Pancreas (tissue), 10 donors: ENCODE measurements at regions not wholly inside any gene's neighbourhood (a gene's known extent, or its start where the extent isn't known, plus 50 kb on each side); places are given as distances from the start of the nearest gene placed in this dataset.

ENCODE experiments used
- ATAC-seq, 4 donors: fragments of 200-7000 bp; cut with Tn5 transposase; one replicate each; pipeline versions ENCODE4 v1.8.0 to v1.9.1; 2020; ENCODE audit warnings: mild to moderate bottlenecking in 4 of 4, moderate library complexity in 4 of 4
- DNase-seq, 6 donors: peaks; one replicate each; pipeline ENCODE4 v3.0.0-alpha.2; 2020
- FAIRE-seq: peaks from 2 replicates; lab custom pipeline; 2012; peaks lifted over from hg19 to GRCh38; lab: Jason Lieb, UNC
- H3K27ac ChIP-seq, 4 donors: fragments of 200-600 bp; sonication (generic); 1 replicate in 3 of 4; 2 replicates in 1 of 4; pipeline versions ENCODE4 v1.5.0 to v1.8.0; 2020
- H3K27me3 ChIP-seq, 4 donors: fragments of 200-600 bp; one replicate each; pipeline ENCODE4 v1.8.0; 2021
- H3K36me3 ChIP-seq, 3 donors: fragments of 200-600 bp; sonication (generic) in 1 of 3; one replicate each; pipeline versions ENCODE4 v1.5.0 to v1.8.0; 2020 to 2021
- H3K4me1 ChIP-seq, 3 donors: fragments of 200-600 bp; one replicate each; pipeline ENCODE4 v1.8.0; 2021
- H3K4me3 ChIP-seq, 4 donors: fragments of 200-600 bp; sonication (generic) in 2 of 4; one replicate each; pipeline versions ENCODE4 v1.5.0 to v1.8.0; 2020 to 2021
- H3K9me3 ChIP-seq, 4 donors: fragments of 200-600 bp; one replicate each; pipeline ENCODE4 v1.8.0; 2021
- CTCF ChIP-seq, 4 donors: fragments of 200-600 bp; sonication (generic) in 3 of 4; IDR thresholded peaks; one replicate each; pipeline versions ENCODE4 v1.5.0 to v1.8.0; 2021; ENCODE audit warnings: antibody characterized with exemption in 4 of 4
- WGBS, 2 donors: extraction: QIAGEN DNeasy Blood & Tissue Kit; methylation state at CpG; one replicate each; pipeline ENCODE4 v1.1.7; 2013; 5-methylcytosine and 5-hydroxymethylcytosine counted together
- intact Hi-C, 3 donors: fragments of 100-400 bp; cut with DNase I; formaldehyde crosslinking; loops; one replicate each; pipeline versions ENCODE4 v1.11.1 to v1.14.2; 2022
- donor health status: healthy with polysubstance abuse.
- donor health status: DM: no; HTN: no; CAD: no; lungs with moderate emphysema.
- donor health status: DM: no; HTN: no; CAD: no.
- donor health status: control.
- donor health status: control.
- donor health status: Bipolar disorder and iron deficiency.
- donor health status: DM: yes; HTN: yes; CAD: no.
- donor health status: DM: no; HTN: no; CAD: no.
- donor health status: DM: no; HTN: no; CAD: no.
- donor health status: DM: yes; HTN: yes; CAD: no.

DNA sequence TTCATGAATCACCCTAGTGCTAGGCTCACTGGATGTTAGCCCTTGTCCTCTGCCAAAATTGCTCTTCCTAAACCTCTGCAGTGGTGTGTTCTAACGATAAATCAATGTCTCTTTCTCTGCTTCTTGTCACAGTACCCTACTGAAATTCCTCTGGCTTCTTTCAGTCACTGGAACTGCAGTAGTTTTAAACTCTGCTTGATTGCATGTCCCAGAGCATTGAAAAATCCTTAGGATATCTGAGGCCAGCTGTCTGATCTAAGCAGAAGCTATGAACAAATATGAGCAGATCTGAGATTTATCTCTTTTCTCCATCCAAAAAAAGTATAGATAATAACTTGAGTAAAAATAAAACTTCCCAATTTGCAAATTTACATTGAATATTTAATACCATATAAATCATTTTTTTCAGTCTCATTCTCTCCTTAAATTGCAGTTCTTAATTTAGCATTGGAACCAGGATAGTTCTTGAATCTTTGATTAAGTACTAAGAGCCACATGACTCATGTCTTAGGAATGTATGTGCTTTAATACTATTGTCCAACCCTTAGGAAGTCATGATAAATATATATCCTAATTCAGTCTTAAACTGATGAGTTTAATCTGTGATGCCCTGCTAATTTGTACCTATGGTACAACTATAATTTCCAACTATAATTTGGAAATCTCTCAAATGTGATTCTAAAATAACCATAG is 169.7 kb downstream of the PDHA2 start:
- FAIRE-seq (no peak), DNase-seq (no peak), ATAC-seq (no peak)
- Histone ChIP-seq H3K9me3 (no peaks in the 10 kb centered on the region), H3K27me3 (no peaks in the 10 kb centered on the region), H3K27ac (no peak overlapping the region), H3K4me1 (no peaks in the 10 kb centered on the region), H3K4me3 (no peak overlapping the region), H3K36me3 (no peaks in the 10 kb centered on the region)
- intact Hi-C loops: no loop called here
- no peak for TF ChIP-seq CTCF (IDR thresholded peaks at IDR 0.05)
- WGBS, 2 donors: 50 to 53% methylated on average over 1 of the region's 1 CpG

DNA sequence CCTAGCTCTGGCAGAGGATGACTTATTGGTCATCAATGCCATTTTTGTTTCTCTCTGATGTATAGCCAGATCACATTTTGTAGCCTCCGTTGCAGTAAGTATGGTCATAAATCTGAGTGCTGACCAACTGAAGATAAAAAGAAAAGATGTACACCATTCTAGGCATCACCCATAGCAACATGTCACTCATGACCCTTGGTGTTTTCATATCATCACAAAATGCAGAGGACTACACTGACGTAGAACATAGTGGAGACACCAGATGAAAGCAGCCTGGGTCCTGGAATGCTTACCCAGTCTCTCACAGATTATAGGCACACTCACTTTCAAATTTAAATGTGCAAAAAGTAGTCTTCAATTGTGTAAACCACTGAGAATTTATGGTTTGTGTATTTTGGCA is 172.8 kb downstream of the PDHA2 start:
- no peak for TF ChIP-seq CTCF (IDR thresholded peaks at IDR 0.05)
- H3K27ac ChIP-seq: no peak overlapping the region
- H3K27me3 ChIP-seq: no peaks in the 10 kb centered on the region
- H3K9me3 ChIP-seq: no peaks in the 10 kb centered on the region
- H3K4me3 ChIP-seq: no peak overlapping the region
- H3K36me3 ChIP-seq: no peaks in the 10 kb centered on the region
- intact Hi-C loops: no loop called here
- H3K4me1 ChIP-seq: no peaks in the 10 kb centered on the region
- 72 to 76% methylated on average over 2 of the region's 2 CpGs for WGBS, 2 donors
- FAIRE-seq (no peak), DNase-seq (no peak), ATAC-seq (no peak)

DNA sequence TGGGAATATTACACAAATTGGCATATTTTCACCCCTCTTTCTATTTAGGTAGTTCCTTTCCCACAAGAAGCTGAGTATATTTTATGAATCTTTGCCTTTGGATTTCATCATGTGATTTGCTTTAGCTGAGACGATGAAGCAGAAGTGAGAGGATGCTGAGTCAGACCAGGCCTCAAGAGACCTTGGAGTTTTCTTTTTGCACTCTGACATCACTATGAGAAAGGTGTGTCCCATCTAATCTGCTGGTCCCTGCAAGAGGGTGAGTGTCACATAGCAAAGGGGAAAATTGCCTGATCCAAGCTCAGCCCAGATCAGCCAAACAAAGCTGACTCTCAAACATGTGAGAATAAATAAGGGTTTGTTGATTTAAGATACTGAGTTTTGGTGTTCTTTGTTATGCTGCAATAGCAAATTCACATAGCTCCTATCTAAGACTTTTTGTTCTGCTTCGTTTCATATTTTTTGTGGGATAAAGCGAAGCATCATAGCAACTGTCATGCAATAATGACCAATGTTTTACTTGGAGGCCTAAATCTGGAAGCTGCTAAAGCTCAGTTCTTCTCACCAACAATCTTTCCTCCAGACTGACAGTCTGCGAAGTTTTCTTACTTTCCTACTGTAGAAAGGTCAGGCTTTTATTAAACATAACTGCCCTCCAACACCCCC is 176.9 kb downstream of the PDHA2 start:
- Histone ChIP-seq H3K4me3 (no peak overlapping the region), H3K27ac (no peak overlapping the region), H3K9me3 (no peaks in the 10 kb centered on the region), H3K4me1 (no peaks in the 10 kb centered on the region), H3K36me3 (no peaks in the 10 kb centered on the region), H3K27me3 (no peaks in the 10 kb centered on the region)
- intact Hi-C loops: no loop called here
- 50 to 56% methylated on average over 4 of the region's 4 CpGs for WGBS, 2 donors
- FAIRE-seq (no peak), DNase-seq (no peak), ATAC-seq (peak; percentile 21 to 51 (median 32))
- no peak for TF ChIP-seq CTCF (IDR thresholded peaks at IDR 0.05)

DNA sequence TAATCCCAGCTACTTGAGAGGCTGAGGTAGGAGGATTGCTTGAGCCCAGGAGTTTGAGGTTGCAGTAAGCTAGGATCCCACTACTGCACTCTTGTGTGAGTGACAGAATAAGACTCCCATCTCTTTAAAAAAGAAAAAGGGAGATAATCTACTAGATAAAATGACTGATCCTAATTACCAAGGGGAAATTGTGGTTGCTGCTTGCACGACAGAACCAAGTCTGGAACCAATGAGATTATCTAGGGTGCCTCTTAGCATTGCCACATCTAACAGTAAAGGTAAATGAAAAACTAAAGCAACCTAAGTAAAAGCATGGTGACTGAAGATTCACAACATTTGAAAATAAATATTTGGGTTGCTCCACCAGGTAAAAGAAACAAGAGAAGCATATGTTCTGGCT is 185.1 kb downstream of the PDHA2 start:
- H3K9me3 ChIP-seq: no peaks in the 10 kb centered on the region
- H3K4me3 ChIP-seq: no peak overlapping the region
- no peak overlapping the region for H3K27ac ChIP-seq
- no peaks in the 10 kb centered on the region for H3K4me1 ChIP-seq
- DNase-seq: no peak
- FAIRE-seq: no peak
- no peak for TF ChIP-seq CTCF (IDR thresholded peaks at IDR 0.05)
- intact Hi-C loops: no loop called here
- H3K36me3 ChIP-seq: no peaks in the 10 kb centered on the region
- ATAC-seq: no peak
- WGBS, 2 donors: 45 to 52% methylated on average over 1 of the region's 1 CpG
- H3K27me3 ChIP-seq: no peaks in the 10 kb centered on the region

- Histone ChIP-seq H3K9me3 (no peaks in the 10 kb centered on the region), H3K4me1 (no peaks in the 10 kb centered on the region), H3K27me3 (no peaks in the 10 kb centered on the region), H3K36me3 (no peaks in the 10 kb centered on the region), H3K27ac (no peak overlapping the region), H3K4me3 (no peak overlapping the region)
- no peak for DNase-seq
- TF ChIP-seq CTCF (IDR thresholded peaks at IDR 0.05): no peak
- intact Hi-C loops: no loop called here
- FAIRE-seq: no peak
- ATAC-seq: no peak
These were observed 195.8 kb downstream of the PDHA2 start for GRCh38 chr4:96035727-96036126.
